OCI-LY3 (cell line): ENCODE measurements at regions not wholly inside any gene's neighbourhood (a gene's known extent, or its start where the extent isn't known, plus 50 kb on each side); places are given as distances from the start of the nearest gene placed in this dataset.

ENCODE experiments used
- H2AFZ ChIP-seq: fragments of 200-600, 300-600 bp; shearing (Covaris generic); 2 replicates; pipeline ENCODE4 v1.6.0; 2014; ENCODE audit warnings: antibody characterized with exemption, low read depth, low read length
- H3K27ac ChIP-seq: fragments of 200-600, 300-600 bp; sonication (generic); 2 replicates; pipeline ENCODE4 v1.5.1; 2014; ENCODE audit warnings: mild to moderate bottlenecking, low read length, moderate library complexity, mixed read lengths
- H3K27me3 ChIP-seq: fragments of 200-600, 300-600 bp; sonication (generic); 2 replicates; pipeline ENCODE4 v1.6.1; 2014; ENCODE audit warnings: low read depth, low read length, mixed read lengths
- H3K36me3 ChIP-seq: fragments of 200-600, 300-600 bp; sonication (generic); replicated peaks from 2 replicates; pipeline ENCODE3; 2014; ENCODE audit warnings: low read depth, low read length, mixed read lengths
- H3K4me1 ChIP-seq: fragments of 300-600, 200-600 bp; sonication (generic); 2 replicates; pipeline ENCODE4 v1.6.1; 2014; ENCODE audit warnings: low read length, mixed read lengths
- H3K4me2 ChIP-seq: fragments of 200-600, 300-600 bp; sonication (generic); 2 replicates; pipeline ENCODE4 v1.6.1; 2014; ENCODE audit warnings: low read length, mixed read lengths
- H3K4me3 ChIP-seq: fragments of 300-600, 200-600 bp; sonication (generic); 2 replicates; pipeline ENCODE4 v1.5.1; 2014; ENCODE audit warnings: antibody characterized with exemption, mild to moderate bottlenecking, low read length, moderate library complexity
- H3K79me2 ChIP-seq: fragments of 300-600, 200-600 bp; shearing (Covaris generic); 2 replicates; pipeline ENCODE4 v1.6.1; 2014; ENCODE audit warnings: mild to moderate bottlenecking, low read length, mixed read lengths
- H3K9ac ChIP-seq: fragments of 300-600, 200-600 bp; shearing (Covaris generic); 2 replicates; pipeline ENCODE4 v1.6.0; 2014; ENCODE audit warnings: mild to moderate bottlenecking, low read length, moderate library complexity
- H3K9me3 ChIP-seq: fragments of 200-600, 300-600 bp; shearing (Covaris generic); 2 replicates; pipeline ENCODE4 v1.6.1; 2014; ENCODE audit warnings: low read length, mixed read lengths; ENCODE audit not compliant: insufficient read depth
- H4K20me1 ChIP-seq: fragments of 200-600, 300-600 bp; sonication (generic); 2 replicates; pipeline ENCODE4 v1.6.1; 2016; ENCODE audit warnings: low read length, mixed read lengths; ENCODE audit not compliant: insufficient read depth
- CTCF ChIP-seq: fragments of 200-600, 300-600 bp; sonication (generic); IDR thresholded peaks from 2 replicates; pipeline ENCODE4 v1.5.1; 2014; ENCODE audit warnings: antibody characterized with exemption, low read length, low read depth
- EZH2phosphoT487 ChIP-seq: fragments of 200-600 bp; shearing (Covaris generic); IDR thresholded peaks from 2 replicates; pipeline ENCODE4 v1.6.1; 2018; ENCODE audit warnings: antibody characterized with exemption, mixed run types, low read depth

- Histone ChIP-seq H2AFZ (no peak overlapping the region), H3K4me3 (no peak overlapping the region), H3K4me2 (no peak overlapping the region)
Observed at GRCh38 chr1:37255868-37256267, 218.5 kb upstream of the ZC3H12A start.

DNA sequence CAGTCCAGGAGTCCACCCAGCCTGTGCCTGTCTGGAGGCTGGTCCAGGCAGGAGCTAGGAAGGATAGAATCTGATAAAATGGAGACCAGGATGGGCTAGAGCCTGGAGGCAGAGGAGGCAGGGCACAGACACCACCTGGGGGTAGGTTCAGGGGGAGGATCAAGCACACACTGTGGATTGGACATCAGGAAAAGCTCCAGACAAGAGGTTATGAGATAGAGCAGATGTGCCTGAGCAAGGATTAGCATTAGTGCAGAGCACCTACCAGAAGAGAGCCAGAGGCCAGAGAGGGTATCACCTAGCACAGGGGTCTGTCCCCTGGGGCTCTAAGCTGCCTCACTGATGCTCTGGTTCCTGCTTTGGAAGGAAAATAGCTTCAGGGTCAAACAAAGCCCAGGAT, 216.7 kb upstream of the ZC3H12A start:
- Histone ChIP-seq H3K36me3 (no peaks in the 10 kb centered on the region), H4K20me1 (no peaks in the 10 kb centered on the region), H2AFZ (no peak overlapping the region), H3K4me3 (no peak overlapping the region), H3K27me3 (peaks cover 11% of the 10 kb centered on the region; the same call in 1 of the 2 replicates), H3K27ac (no peak overlapping the region), H3K9ac (no peak overlapping the region), H3K4me2 (no peak overlapping the region), H3K9me3 (no peaks in the 10 kb centered on the region), H3K79me2 (no peaks in the 10 kb centered on the region), H3K4me1 (no peaks in the 10 kb centered on the region)
- TF ChIP-seq CTCF (no peak), EZH2phosphoT487 (no peak)

More at GRCh38 chr1:37255868-37256267, 218.5 kb upstream of the ZC3H12A start:
- Histone ChIP-seq H4K20me1 (no peaks in the 10 kb centered on the region), H3K27me3 (peaks cover 11% of the 10 kb centered on the region; the same call in 1 of the 2 replicates), H3K9ac (no peak overlapping the region), H3K4me1 (no peaks in the 10 kb centered on the region), H3K27ac (no peak overlapping the region), H3K9me3 (no peaks in the 10 kb centered on the region), H3K36me3 (no peaks in the 10 kb centered on the region), H3K79me2 (no peaks in the 10 kb centered on the region)
- TF ChIP-seq CTCF = no peak
- TF ChIP-seq EZH2phosphoT487 = no peak

DNA sequence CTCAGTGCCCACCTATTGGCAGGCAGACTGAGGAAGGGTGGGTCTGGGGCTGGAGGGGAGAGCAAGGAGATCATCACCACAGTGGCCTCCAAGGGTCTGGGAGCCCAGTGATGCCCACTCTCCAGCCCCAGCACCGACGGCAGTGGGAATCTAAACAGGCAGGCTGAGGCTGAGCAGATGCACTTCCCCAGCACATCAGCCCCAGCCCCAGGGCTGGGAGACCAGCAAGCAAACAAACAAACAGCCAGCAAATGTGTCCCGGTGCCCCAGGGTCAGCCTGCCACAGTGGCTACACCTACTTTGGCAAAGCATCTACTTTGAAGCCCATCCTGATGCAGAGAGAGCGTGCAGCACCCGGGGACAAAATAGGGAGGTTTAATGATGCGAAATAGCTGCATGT, 216.3 kb upstream of the ZC3H12A start:
- no peak overlapping the region for H2AFZ ChIP-seq
- no peak overlapping the region for H3K4me2 ChIP-seq
- H4K20me1 ChIP-seq = no peaks in the 10 kb centered on the region
- H3K27me3 ChIP-seq = peaks cover 11% of the 10 kb centered on the region; the same call in 1 of the 2 replicates
- H3K36me3 ChIP-seq = no peaks in the 10 kb centered on the region
- no peak overlapping the region for H3K4me3 ChIP-seq
- no peaks in the 10 kb centered on the region for H3K4me1 ChIP-seq
- H3K9me3 ChIP-seq = no peaks in the 10 kb centered on the region
- no peaks in the 10 kb centered on the region for H3K79me2 ChIP-seq
- no peak for TF ChIP-seq EZH2phosphoT487
- TF ChIP-seq CTCF = no peak
- no peak overlapping the region for H3K9ac ChIP-seq
- H3K27ac ChIP-seq = no peak overlapping the region

GRCh38 chr1:37259019-37259418, 215.4 kb upstream of the ZC3H12A start:
- TF ChIP-seq CTCF = no peak
- no peak for TF ChIP-seq EZH2phosphoT487
- no peak overlapping the region for H3K9ac ChIP-seq
- no peak overlapping the region for H3K4me3 ChIP-seq
- H3K27ac ChIP-seq = no peak overlapping the region
- H3K4me1 ChIP-seq = no peaks in the 10 kb centered on the region
- no peaks in the 10 kb centered on the region for H3K36me3 ChIP-seq
- no peaks in the 10 kb centered on the region for H3K79me2 ChIP-seq
- H3K9me3 ChIP-seq = no peaks in the 10 kb centered on the region
- no peak overlapping the region for H3K4me2 ChIP-seq
- H4K20me1 ChIP-seq = no peaks in the 10 kb centered on the region
- H2AFZ ChIP-seq = no peak overlapping the region
- H3K27me3 ChIP-seq = peaks cover 11% of the 10 kb centered on the region; the same call in 1 of the 2 replicates
